ENCODE measurements at regions not wholly inside any gene's neighbourhood (a gene's known extent, or its start where the extent isn't known, plus 50 kb on each side); places are given as distances from the start of the nearest gene placed in this dataset.

GRCh38 chr20:50344232-50345071, 153.8 kb downstream of the CEBPB start:
- DNase-seq (ENCODE audit: low read depth) = no peak
- TF ChIP-seq CTCF (conservative IDR thresholded peaks at IDR 0.05; ENCODE audit: low read depth, low read length) = peak; percentile 41

GRCh38 chr20:50345712-50346373, 155.2 kb downstream of the CEBPB start:
- no peak for DNase-seq (ENCODE audit: low read depth)
- no peak overlapping the region for H3K4me3 ChIP-seq (ENCODE audit: low read length)
- no peak for TF ChIP-seq CTCF (conservative IDR thresholded peaks at IDR 0.05; ENCODE audit: low read depth, low read length)

More at GRCh38 chr20:50344232-50345071, 153.8 kb downstream of the CEBPB start:
- no peak overlapping the region for H3K4me3 ChIP-seq (ENCODE audit: low read length)

GRCh38 chr20:50346374-50347283, 156.0 kb downstream of the CEBPB start:
- peak; percentile 69 for DNase-seq (ENCODE audit: low read depth)
- TF ChIP-seq CTCF (conservative IDR thresholded peaks at IDR 0.05; ENCODE audit: low read depth, low read length) = no peak
- H3K4me3 ChIP-seq (ENCODE audit: low read length) = no peak overlapping the region

- no peak for TF ChIP-seq CTCF (conservative IDR thresholded peaks at IDR 0.05; ENCODE audit: low read depth, low read length)
- H3K4me3 ChIP-seq (ENCODE audit: low read length) = no peak overlapping the region
- DNase-seq (ENCODE audit: low read depth) = no peak
Observed at GRCh38 chr20:50347284-50348063, 156.8 kb downstream of the CEBPB start.

- no peak for TF ChIP-seq CTCF (conservative IDR thresholded peaks at IDR 0.05; ENCODE audit: low read depth, low read length)
- DNase-seq (ENCODE audit: low read depth) = no peak
- no peak overlapping the region for H3K4me3 ChIP-seq (ENCODE audit: low read length)
Observed at GRCh38 chr20:50348096-50348495, 157.5 kb downstream of the CEBPB start.

- TF ChIP-seq CTCF (conservative IDR thresholded peaks at IDR 0.05; ENCODE audit: low read depth, low read length) = no peak
- H3K4me3 ChIP-seq (ENCODE audit: low read length) = no peak overlapping the region
- no peak for DNase-seq (ENCODE audit: low read depth)
Observed at GRCh38 chr20:50350510-50351249, 159.5 kb upstream of the PTPN1 start.
